Upper lobe of left lung (tissue), 4 donors: ENCODE measurements at regions not wholly inside any gene's neighbourhood (a gene's known extent, or its start where the extent isn't known, plus 50 kb on each side); places are given as distances from the start of the nearest gene placed in this dataset.

Experiments
- POLR2A ChIP-seq, 4 donors: fragments of 450-650 bp; IDR thresholded peaks; one replicate each; pipeline ENCODE4 v1.5.1; 2016 to 2017; ENCODE audit warnings: antibody characterized with exemption in 4 of 4, mild to moderate bottlenecking in 2 of 4
- POLR2AphosphoS5 ChIP-seq, 2 donors: sonication (generic); formaldehyde crosslinking; IDR thresholded peaks; one replicate each; pipeline ENCODE4 v1.5.1; 2017; ENCODE audit warnings: antibody characterized with exemption in 2 of 2
- TF ChIP-seq, protein P1 (sequence below), 6 experiments: fragments of 450-650 bp in 4 of 6; fragments of 200-600 bp in 2 of 6; sonication (generic) in 2 of 6; IDR thresholded peaks; one replicate each; pipeline ENCODE4 v1.5.1; 2016 to 2019; ENCODE audit warnings: antibody characterized with exemption in 6 of 6

DNA sequence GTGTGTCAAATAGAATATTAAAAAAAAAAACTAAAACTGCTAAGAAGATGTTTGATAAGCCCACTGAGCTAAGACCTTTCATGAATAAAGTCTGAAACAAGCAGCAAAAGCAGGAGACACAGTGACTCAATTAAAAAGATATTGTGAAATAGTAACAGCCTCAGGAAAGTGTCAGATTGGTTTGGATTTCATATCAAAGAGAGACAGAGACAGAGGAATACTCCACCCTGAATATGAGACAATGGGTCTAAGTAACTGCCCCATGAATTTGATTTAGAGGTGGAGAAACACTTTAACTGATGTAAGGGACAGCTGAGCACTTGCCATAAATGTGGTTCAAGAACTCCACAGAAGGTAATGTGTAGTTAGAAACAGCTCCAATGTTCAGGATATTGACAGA lies 277.9 kb upstream of the FOXG1 start:
- TF ChIP-seq POLR2A (IDR thresholded peaks at IDR 0.05): no peak
- no peak for TF ChIP-seq POLR2AphosphoS5 (IDR thresholded peaks at IDR 0.05)
- TF ChIP-seq, protein P1, sequence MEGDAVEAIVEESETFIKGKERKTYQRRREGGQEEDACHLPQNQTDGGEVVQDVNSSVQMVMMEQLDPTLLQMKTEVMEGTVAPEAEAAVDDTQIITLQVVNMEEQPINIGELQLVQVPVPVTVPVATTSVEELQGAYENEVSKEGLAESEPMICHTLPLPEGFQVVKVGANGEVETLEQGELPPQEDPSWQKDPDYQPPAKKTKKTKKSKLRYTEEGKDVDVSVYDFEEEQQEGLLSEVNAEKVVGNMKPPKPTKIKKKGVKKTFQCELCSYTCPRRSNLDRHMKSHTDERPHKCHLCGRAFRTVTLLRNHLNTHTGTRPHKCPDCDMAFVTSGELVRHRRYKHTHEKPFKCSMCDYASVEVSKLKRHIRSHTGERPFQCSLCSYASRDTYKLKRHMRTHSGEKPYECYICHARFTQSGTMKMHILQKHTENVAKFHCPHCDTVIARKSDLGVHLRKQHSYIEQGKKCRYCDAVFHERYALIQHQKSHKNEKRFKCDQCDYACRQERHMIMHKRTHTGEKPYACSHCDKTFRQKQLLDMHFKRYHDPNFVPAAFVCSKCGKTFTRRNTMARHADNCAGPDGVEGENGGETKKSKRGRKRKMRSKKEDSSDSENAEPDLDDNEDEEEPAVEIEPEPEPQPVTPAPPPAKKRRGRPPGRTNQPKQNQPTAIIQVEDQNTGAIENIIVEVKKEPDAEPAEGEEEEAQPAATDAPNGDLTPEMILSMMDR (IDR thresholded peaks at IDR 0.05): no peak
